ENCODE measurements at regions not wholly inside any gene's neighbourhood (a gene's known extent, or its start where the extent isn't known, plus 50 kb on each side); places are given as distances from the start of the nearest gene placed in this dataset.

- DNase-seq (ENCODE audit: low spot score): no peak
Measured at GRCh38 chr16:59181821-59182420, 447.8 kb upstream of the GOT2 start.

DNA sequence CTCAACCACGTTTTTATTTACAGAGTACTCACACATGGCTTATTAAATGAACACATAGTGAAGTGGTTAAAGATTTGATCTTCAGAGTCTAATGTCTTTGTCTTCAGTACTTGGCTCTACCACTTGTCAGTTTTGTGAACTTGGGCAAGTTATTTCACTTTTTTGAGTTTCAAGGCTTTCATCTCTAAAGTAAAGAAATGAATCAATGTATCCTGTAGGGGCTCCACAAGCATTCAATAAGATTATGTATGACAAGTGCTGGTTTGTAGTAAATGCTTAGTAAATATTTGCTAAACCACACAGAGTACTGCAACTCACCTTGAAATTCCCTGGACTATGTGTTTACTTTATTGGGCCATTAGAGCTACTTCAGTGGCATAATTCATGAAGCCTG lies 446.0 kb upstream of the GOT2 start:
- DNase-seq (ENCODE audit: low spot score): no peak

GRCh38 chr16:59179446-59180082 lies 445.4 kb upstream of the GOT2 start:
- no peak for DNase-seq (ENCODE audit: low spot score)

DNA sequence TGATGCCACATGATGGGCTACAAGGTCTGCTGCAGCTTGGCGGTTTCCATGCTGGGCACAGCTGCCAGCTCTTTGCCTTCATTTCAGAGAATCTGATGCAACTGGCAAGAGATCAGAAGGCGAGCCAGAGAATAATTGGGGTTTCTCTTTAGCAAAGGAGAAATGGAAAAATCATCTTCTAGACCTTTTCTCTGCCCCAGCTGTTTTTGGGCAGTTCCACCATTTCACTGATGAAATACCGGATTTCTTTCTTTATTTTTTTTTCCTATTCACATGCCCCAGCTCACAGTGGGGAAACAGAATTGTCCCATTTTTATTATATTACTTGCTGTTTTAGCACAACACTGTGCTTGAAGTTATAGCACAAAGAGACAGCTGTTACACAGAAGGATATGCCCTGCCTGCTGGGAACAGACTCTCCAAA lies 439.3 kb upstream of the GOT2 start:
- no peak for DNase-seq (ENCODE audit: low spot score)

DNA sequence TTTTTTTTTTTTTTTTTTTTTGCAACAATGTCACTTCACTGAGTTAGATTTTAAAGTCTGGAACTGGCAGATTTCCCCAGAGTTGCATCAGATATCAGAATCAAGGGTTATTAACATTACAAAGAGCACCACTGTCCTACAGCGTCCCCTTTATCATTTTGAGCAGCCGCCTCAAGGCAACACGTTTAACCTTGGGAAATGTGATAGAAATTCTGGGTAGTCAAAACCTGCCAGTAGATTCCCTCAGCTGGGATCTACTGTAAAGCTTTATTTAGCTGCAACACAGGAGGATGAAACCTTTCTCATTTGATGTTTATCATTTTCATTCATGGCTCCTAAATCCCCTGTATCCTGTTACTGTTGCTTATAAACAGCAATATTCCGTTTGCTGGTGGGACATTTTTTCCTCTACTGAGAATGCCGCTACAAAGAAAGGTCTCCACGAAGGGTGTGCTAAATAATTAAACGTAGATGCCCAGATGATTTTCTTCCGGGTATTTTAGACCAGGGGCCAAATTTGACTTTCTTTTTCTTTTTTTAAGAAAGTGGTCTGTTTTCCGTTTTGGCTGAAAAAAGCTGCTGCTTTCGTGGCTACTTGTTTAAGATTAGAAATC lies 436.1 kb upstream of the GOT2 start:
- DNase-seq (ENCODE audit: low spot score): no peak

DNA sequence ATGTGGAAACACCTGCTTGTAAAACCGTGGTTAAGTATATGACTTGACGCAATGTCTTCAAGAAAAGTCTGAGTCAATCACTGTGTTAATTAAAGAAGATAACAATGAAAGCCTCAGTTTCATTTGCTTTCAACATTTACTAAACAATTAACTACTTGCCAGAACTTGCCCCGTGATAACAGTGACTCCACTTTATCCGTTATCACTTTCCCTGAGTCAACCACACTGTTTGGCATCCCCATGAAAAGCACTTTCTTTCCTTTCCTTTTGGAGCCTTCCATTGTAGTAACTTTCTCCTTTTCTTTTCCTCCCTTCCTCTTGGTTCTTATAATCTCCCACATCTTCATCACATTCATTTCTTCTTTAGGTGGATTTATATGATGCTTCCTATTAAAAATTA lies 435.1 kb upstream of the GOT2 start:
- no peak for DNase-seq (ENCODE audit: low spot score)

DNA sequence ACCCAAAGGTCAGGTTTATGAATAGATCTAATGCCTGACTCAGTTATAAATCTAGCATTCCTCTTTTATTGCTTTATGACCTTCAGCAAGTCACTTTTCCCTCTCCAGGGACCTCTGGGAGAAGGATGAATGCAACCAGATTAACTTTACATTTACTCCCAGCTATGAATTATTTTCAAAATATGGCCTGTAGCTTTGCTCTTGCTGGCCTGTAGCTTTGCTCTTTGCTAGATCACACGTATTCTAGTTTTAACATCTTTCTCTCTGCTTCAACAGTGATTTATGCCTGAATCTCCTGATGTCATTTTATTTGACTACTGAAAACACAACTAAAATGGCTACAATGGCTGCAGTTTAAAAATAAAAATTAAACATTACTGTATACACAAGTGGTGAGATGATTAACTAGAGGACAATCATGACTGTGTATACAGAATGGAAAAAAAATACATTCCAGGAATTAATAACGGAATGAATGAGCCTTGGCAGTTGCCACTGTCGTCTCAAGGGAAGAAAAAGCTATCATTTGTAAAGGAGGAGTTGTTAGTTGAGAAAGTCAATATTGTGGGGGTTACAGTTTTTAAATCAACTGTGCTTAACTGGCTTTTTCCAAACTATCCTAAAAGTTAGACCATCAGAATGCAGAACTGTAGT lies 434.5 kb upstream of the GOT2 start:
- DNase-seq (ENCODE audit: low spot score): no peak

GRCh38 chr16:59164461-59164860 lies 430.3 kb upstream of the GOT2 start:
- no peak for DNase-seq (ENCODE audit: low spot score)

DNA sequence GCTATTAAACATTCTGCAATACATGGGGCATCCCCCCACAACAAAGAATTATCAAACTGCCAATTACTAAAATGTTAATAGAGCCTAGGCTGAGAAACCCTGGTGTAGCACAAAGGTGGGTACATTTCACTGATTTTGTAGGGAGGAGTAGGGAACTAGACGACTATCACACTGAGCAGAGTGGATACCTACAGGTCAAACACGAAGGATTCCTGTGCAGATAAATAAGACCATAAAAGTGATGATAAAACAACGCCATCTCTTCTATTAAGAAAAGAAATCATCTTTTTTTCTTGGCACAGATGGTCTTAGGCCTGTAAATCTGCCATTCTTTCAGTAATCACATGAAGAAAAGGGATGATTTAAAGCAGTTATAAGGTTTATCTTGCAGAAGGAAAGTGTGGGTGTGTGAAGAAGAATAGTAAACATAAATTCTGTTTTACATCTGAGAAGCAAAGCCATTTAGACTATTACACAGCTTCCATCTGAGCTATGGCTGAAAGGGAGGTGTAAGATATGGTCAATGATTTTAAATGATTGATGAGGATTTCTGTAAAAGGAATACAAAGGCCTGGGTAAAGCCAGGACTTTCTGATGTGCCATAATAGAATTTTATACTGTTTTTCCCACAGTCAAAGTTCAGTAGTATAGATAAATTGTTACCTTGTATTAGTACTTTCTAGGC lies 429.4 kb upstream of the GOT2 start:
- DNase-seq (ENCODE audit: low spot score): no peak

- DNase-seq (ENCODE audit: low spot score): no peak
Measured at GRCh38 chr16:59161679-59162078, 427.6 kb upstream of the GOT2 start.

DNA sequence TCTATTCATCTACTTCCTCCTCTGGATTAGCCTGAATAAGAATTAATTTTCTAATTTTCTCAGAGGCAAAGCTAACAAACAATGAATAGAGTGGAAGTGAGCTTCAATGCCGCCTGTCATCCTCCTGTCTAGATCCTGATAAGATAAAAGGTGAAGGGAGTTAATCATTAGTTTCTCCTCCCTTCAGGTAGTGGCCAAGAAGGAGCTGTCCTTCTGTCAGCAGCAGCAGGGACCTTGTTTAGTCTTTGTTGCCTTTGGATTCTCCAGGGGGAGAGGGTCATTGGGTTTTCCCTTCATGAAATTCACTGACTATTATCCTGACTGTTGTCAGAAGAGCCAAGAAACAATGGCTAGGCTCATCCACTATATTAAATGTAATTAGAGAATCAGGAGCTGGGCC lies 420.2 kb upstream of the GOT2 start:
- DNase-seq (ENCODE audit: low spot score): no peak

- no peak for DNase-seq (ENCODE audit: low spot score)
Measured at GRCh38 chr16:59148769-59149155, 414.6 kb upstream of the GOT2 start.

- no peak for DNase-seq (ENCODE audit: low spot score)
Measured at GRCh38 chr16:59148056-59148768, 414.1 kb upstream of the GOT2 start.

DNA sequence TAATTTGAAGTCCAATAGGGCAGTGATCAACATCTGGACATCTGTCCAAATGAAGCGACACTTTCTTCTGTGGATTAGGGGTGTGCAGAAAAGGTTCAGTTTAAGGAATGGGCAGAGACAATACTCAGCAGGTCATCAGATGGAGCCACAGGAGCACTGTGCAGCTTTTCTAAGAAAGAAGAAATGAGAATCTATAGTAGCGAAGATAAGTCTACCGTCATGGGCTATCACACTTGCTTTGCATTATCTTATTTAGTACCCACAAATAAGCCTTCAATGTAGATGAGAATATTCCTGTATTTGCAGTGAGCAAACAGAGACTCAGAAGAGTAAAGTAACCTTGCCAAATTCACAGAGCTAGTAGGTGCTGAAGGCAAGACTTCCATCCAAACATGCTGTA lies 412.0 kb upstream of the GOT2 start:
- no peak for DNase-seq (ENCODE audit: low spot score)

DNA sequence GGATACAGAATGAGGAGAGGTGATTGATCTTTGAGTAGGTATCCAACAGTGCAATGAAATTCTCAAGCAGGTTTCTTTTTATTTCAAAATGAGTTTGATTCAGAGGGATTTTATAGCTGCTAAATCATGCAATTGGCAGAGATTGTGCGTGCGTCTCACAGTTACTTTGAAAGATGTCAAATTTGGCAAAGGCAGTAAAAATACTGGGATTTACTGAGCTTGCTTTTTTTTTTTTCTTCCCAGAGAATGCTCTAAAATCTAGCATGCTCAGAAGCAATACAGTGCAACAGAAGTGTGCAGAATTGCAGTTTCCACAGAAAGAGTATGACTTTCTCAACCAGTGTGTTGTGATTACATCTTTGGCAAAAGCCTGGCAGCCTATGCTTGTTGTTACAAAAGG lies 410.7 kb upstream of the GOT2 start:
- no peak for DNase-seq (ENCODE audit: low spot score)

DNA sequence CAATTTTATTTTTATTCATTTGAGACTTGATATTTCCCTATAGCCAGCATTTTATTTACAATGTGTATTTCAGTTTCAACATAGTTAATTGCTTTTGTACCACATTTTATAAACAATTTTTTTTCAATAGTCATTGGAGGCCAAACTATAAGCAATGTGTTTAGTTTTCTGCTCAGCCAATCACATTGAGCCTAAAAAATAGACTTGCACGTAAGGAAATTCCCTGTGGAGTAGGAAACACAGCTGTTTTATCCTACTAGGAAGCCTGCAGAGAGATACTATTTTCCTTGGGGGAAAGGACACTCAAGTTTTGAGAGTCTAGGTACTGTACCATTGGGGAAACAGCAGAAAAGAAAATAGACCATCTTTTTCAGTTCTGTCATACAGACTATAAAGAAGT lies 410.2 kb upstream of the GOT2 start:
- DNase-seq (ENCODE audit: low spot score): no peak

DNA sequence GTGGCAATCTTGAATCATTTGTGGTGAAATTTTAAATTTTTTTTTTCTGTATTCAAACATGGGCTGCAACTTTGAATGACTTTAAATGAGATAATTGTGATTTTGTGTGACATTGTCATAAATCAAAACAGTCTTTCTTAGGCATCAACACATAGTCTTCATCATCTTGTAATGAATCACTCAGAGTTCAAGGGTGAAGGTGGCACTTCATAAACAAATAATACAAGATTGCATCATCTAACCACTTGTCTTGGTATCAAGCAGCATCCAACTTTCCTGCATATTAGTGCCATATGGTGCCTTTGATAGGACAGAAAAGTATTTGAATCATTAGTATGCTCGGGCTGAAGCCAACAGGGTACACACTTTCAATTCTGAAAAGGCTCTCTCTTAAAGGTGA lies 392.4 kb upstream of the GOT2 start:
- DNase-seq (ENCODE audit: low spot score): no peak

- no peak for DNase-seq (ENCODE audit: low spot score)
Measured at GRCh38 chr16:59124056-59124455, 389.9 kb upstream of the GOT2 start.

- DNase-seq (ENCODE audit: low spot score): no peak
Measured at GRCh38 chr16:59123479-59123878, 389.4 kb upstream of the GOT2 start.

DNA sequence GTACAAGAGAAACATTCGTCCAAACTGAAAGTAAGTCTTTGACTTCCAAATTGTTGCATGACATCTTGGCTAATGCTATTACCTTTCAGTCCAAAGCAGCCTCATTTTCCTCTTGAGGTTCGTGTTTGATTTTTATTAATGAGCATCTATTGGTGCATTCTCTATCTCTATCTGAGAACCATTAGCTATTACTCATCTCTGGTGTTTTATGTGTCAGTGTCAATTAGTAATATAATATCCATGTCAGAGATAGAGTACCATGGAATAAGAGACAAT lies 388.1 kb upstream of the GOT2 start:
- no peak for DNase-seq (ENCODE audit: low spot score)

- no peak for DNase-seq (ENCODE audit: low spot score)
Measured at GRCh38 chr16:59121411-59122261, 387.5 kb upstream of the GOT2 start.
